ENCODE measurements at regions not wholly inside any gene's neighbourhood (a gene's known extent, or its start where the extent isn't known, plus 50 kb on each side); places are given as distances from the start of the nearest gene placed in this dataset.

- TF ChIP-seq CTCF (conservative IDR thresholded peaks at IDR 0.05) (no peak), ZFX (IDR thresholded peaks at IDR 0.05) (no peak)
Observed at GRCh38 chr2:85961754-85962153, 73.0 kb upstream of the ST3GAL5 start.

Data from C4-2B (cell line).